Epidermal melanocyte (primary cell): ENCODE measurements at regions not wholly inside any gene's neighbourhood (a gene's known extent, or its start where the extent isn't known, plus 50 kb on each side); places are given as distances from the start of the nearest gene placed in this dataset.
A peak's percentile ranks its signal among the peaks of the same experiment; 100 is the strongest.
"Not testable (repeated sequence)": the region's sequence is repeated elsewhere in the genome, so short reads cannot be mapped to it uniquely, and the experiment has no call there.

Experiments used
- DNase-seq: peaks from one replicate; pipeline ENCODE4 v3.0.0; 2011; ENCODE audit warnings: low spot score; ENCODE audit not compliant: insufficient read length

DNA sequence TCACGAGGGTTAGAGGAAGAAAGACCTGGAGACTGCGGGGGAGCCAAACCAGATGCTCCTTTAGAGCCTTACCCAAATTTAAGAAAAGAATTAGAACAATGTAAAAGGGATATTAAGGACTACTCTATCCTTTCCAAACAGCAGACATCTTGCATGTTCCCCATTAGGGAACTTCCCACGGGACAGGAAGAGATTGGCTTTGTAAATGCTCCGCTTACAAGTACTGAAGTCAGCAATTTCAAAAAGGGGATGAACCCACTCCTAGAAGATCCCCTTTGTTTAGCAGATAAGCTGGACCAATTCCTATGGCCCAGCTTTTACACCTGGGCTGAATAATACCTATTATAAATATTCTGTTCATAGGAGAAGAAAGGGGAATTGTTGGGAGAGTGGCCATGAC, 74.2 kb downstream of the APOBEC1 start:
- DNase-seq, result no peak

GRCh38 chr12:7590085-7590484, 75.6 kb downstream of the APOBEC1 start:
- not testable (repeated sequence) for DNase-seq

DNA sequence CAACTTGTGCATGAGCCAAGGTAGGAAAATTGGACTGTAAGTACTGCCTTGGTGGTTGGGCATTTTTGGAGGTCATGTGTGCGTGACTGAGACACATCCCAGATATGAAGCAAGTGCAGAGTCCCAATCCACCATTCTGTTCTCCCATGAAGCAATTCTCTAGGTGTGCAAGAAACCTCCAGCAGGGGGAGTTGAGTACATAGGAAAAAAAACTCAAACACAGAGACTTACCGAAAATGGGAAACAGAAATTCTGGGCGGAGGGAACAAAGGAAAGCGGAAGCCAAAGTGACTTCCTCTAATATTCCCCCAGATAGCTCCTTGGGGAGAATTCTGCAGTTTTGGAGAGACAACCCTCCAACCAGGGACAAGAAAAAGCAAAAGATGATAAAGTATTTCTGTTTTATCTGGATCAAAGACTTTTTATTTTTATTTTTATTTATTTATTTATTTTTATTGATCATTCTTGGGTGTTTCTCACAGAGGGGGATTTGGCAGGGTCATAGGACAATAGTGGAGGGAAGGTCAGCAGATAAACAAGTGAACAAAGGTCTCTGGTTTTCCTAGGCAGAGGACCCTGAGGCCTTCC, 76.9 kb downstream of the APOBEC1 start:
- DNase-seq, result not testable (repeated sequence)

GRCh38 chr12:7584137-7584536, 80.6 kb upstream of the CD163 start:
- DNase-seq, result not testable (repeated sequence)

DNA sequence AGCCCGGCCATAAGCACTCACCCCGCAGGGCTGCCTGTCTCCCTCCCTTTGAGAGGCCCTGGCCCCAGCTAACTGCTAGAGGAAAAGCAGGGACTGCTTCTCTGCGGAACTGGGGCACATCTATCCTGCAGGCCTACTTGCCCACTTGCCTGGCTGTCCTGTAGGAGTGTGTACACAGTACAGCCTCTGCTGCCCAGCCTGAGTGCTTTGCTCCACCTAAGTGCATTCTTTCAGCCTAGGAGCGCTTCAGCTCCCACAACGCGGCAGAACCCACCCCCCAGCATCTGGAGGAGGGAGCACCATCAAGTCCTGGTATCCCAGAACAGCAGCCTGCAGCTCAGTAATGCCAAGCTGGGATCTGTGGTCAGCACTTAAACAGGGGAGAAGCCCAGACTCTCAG, 79.9 kb upstream of the CD163 start:
- DNase-seq, result no peak

DNA sequence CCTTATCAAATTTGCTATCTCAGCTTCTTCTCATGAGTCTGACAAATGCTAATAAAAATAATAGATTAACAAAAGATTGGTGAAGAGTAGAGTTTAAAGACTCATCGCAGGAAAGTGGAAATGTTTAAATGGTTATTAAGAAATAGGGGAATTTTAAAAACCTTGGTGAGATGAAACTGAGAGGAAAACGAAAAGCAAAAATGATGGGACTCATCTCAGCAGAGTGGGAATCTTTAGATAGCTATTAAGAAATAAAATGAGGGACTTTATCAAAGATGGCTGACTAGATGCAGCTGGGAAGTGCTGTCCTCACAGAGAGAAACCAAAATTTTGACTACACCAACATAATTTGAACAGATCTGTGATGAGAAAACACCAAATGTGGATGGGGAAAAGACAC, 79.2 kb upstream of the CD163 start:
- no peak for DNase-seq

- DNase-seq, result no peak
Measured at GRCh38 chr12:7581625-7582024, 78.0 kb upstream of the CD163 start.

DNA sequence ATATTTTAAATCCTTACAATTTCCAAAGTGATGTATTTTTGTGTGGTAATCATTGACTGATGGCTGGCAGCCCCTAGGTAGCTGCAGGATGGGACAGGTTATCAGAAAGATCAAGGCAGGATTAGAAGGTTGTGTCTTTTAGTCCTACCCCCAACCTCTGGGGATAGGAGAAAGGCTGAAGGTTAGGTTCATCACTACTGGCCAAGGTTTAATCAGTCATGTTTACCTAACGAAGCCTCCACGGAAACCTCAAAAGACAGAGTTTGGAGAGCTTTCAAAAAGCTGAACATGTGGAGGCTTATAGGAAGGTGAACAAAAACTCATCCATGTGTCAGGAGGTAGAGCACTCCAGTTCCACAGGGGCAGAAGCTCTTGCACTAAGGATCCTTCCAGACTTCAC, 77.5 kb upstream of the CD163 start:
- DNase-seq, result no peak

DNA sequence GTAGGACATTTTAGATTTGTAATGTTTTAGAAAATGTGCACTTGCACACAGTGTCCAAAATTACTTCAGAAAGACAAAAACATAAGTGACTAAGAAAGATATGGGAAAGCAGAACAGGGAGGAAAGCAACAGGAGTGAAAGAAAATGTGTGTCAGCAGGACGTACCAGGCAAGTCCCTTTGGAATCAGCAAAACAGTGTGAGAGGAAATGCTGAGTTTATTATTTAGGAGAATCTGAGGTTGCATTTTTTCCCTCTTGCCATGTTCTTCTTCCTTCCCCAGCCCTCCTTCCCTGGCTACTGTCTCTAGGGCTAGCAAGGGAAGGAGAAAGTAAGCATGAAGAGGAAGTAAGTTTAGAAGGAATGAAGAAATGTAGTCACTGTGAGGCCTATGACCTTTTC, 67.7 kb upstream of the CD163 start:
- no peak for DNase-seq

GRCh38 chr12:7557227-7557626, 53.6 kb upstream of the CD163 start:
- no peak for DNase-seq

GRCh38 chr12:7555752-7556151, 52.2 kb upstream of the CD163 start:
- DNase-seq, result peak; percentile 22

- not testable (repeated sequence) for DNase-seq
Measured at GRCh38 chr12:7554831-7555230, 51.3 kb upstream of the CD163 start.
